HCEC 1CT (cell line): ENCODE measurements at regions not wholly inside any gene's neighbourhood (a gene's known extent, or its start where the extent isn't known, plus 50 kb on each side); places are given as distances from the start of the nearest gene placed in this dataset.

Experiments used
- DNase-seq: peaks from one replicate; pipeline ENCODE4 v3.0.0-alpha.2; 2017

- DNase-seq = no peak
Measured at GRCh38 chr10:33396938-33397337, 62.5 kb upstream of the NRP1 start.

GRCh38 chr10:33396279-33396678, 61.8 kb upstream of the NRP1 start:
- DNase-seq = no peak

- DNase-seq = no peak
Measured at GRCh38 chr10:33395201-33395600, 60.7 kb upstream of the NRP1 start.

- no peak for DNase-seq
Measured at GRCh38 chr10:33392706-33393105, 58.2 kb upstream of the NRP1 start.

GRCh38 chr10:33391611-33392465, 57.4 kb upstream of the NRP1 start:
- DNase-seq = no peak

- no peak for DNase-seq
Measured at GRCh38 chr10:33390046-33390445, 55.6 kb upstream of the NRP1 start.

GRCh38 chr10:33388785-33389184, 54.3 kb upstream of the NRP1 start:
- DNase-seq = no peak

- no peak for DNase-seq
Measured at GRCh38 chr10:33388382-33388781, 53.9 kb upstream of the NRP1 start.

- DNase-seq = no peak
Measured at GRCh38 chr10:33387720-33388119, 53.3 kb upstream of the NRP1 start.

GRCh38 chr10:33386926-33387325, 52.5 kb upstream of the NRP1 start:
- DNase-seq = no peak

- DNase-seq = no peak
Measured at GRCh38 chr10:33385686-33386085, 51.2 kb upstream of the NRP1 start.

GRCh38 chr10:33385015-33385414, 50.5 kb upstream of the NRP1 start:
- no peak for DNase-seq
